WERI-Rb-1 (cell line): ENCODE measurements at regions not wholly inside any gene's neighbourhood (a gene's known extent, or its start where the extent isn't known, plus 50 kb on each side); places are given as distances from the start of the nearest gene placed in this dataset.
A peak's percentile ranks its signal among the peaks of the same experiment; 100 is the strongest.
"Not testable (repeated sequence)": the region's sequence is repeated elsewhere in the genome, so short reads cannot be mapped to it uniquely, and the experiment has no call there.

Source experiments
- DNase-seq: peaks from one replicate; pipeline ENCODE4 v3.0.0-alpha.2; 2020
- H3K27ac ChIP-seq: fragments of 250-450 bp; sonication (Bioruptor Pico); 2 replicates; pipeline ENCODE4 v1.5.1; 2020; ENCODE audit warnings: mild to moderate bottlenecking, moderate library complexity
- H3K27me3 ChIP-seq: fragments of 250-450 bp; sonication (Bioruptor Pico); 2 replicates; pipeline ENCODE4 v1.5.1; 2021; ENCODE audit warnings: mild to moderate bottlenecking, low read depth, moderate library complexity; ENCODE audit not compliant: insufficient read depth, severe bottlenecking
- H3K36me3 ChIP-seq: fragments of 250-450 bp; sonication (Bioruptor Pico); 2 replicates; pipeline ENCODE4 v1.5.1; 2020; ENCODE audit warnings: mild to moderate bottlenecking, moderate library complexity
- H3K4me3 ChIP-seq: 2 replicates; pipeline ENCODE4 v1.5.1; 2011; ENCODE audit warnings: low read depth, mild to moderate bottlenecking, control low read depth, low read length
- H3K9me3 ChIP-seq: fragments of 250-450 bp; sonication (Bioruptor Pico); 2 replicates; pipeline ENCODE4 v1.5.1; 2021; ENCODE audit warnings: mild to moderate bottlenecking, moderate library complexity; ENCODE audit not compliant: severe bottlenecking
- TF ChIP-seq, protein P1 (sequence below): IDR thresholded peaks from 2 replicates; pipeline ENCODE4 v1.5.1; 2011; ENCODE audit warnings: low read depth, mild to moderate bottlenecking, control low read depth, inconsistent platforms, low read length

DNA sequence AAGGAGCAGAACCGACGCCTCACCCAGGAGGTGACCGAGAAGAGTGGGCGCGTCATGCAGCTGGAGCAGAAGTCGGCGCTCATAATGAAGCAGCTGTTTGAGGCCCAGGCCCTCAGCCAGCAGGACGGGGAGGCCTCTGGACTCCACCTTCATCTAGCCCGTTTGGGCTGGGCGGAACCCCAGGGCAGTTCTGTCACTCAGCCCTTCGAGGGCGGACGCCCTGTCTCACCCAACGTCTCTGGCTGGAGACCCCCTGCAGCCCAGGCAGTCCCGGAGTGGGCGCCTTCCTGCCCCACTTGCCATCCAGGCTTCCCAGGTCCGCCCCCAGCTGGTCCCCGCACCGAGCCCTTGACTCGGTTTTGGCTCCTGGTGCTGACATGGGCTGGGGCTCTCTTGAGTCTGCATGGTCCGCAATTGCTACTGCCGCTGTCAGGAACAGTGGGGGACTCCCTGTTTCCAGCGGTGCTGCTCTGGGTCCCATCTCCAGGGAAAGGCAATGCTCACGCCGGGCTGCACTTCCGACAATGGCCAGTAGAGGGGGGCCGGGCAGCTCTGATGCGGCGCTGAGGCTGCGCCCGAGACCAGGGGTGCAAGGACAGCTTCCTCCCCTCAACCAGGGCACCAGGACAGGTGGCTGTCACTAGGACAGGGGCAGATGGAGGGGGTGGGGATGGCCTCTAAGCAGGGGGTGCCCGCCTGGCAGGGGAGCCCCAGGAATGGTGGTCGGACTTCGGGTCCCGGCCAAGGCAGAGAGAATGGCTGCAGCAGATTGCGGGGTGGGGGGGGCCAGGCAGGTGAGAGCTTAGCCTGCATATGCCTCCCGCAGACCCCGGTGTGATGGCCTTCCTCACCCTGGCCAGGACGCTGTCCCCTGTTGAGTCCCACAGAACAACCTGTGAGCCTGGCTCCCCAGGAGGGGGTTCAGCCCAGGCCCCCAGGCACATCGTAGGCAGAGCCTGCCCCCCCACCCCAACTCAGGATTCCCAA lies 71.2 kb upstream of the KCTD7 start:
- H3K9me3 ChIP-seq = no peaks in the 10 kb centered on the region
- H3K27me3 ChIP-seq = no peaks in the 10 kb centered on the region
- peaks cover 37% of the 10 kb centered on the region for H3K36me3 ChIP-seq
- peak; percentile 68 for DNase-seq
- H3K4me3 ChIP-seq = no peak overlapping the region
- TF ChIP-seq, protein P1, sequence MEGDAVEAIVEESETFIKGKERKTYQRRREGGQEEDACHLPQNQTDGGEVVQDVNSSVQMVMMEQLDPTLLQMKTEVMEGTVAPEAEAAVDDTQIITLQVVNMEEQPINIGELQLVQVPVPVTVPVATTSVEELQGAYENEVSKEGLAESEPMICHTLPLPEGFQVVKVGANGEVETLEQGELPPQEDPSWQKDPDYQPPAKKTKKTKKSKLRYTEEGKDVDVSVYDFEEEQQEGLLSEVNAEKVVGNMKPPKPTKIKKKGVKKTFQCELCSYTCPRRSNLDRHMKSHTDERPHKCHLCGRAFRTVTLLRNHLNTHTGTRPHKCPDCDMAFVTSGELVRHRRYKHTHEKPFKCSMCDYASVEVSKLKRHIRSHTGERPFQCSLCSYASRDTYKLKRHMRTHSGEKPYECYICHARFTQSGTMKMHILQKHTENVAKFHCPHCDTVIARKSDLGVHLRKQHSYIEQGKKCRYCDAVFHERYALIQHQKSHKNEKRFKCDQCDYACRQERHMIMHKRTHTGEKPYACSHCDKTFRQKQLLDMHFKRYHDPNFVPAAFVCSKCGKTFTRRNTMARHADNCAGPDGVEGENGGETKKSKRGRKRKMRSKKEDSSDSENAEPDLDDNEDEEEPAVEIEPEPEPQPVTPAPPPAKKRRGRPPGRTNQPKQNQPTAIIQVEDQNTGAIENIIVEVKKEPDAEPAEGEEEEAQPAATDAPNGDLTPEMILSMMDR = peak; percentile 96
- no peak overlapping the region for H3K27ac ChIP-seq

DNA sequence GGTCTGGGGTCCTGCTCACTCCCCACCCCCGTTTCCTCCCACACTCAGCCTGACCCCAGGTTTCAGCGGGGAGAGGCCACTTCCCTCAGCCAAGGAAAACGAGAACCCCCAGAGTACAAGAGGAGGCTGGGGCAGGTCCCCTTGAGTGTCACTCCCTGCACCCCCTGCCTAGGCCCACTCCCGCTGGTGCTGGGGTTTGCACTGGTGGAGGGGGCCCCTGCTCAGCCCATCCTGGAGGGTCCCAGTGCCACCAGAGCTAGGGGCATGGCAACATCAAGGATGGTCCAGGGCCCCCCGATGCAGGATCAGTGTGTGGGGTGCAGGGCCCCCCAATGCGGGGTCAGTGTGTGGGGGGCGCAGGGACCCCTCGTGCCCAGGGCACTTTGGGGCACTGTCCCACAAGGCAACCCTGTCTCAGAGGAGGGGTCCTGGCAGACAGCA lies 70.5 kb upstream of the KCTD7 start:
- no peak overlapping the region for H3K27ac ChIP-seq
- H3K27me3 ChIP-seq = no peaks in the 10 kb centered on the region
- no peak overlapping the region for H3K4me3 ChIP-seq
- no peaks in the 10 kb centered on the region for H3K9me3 ChIP-seq
- DNase-seq = no peak
- TF ChIP-seq, protein P1 = no peak
- peaks cover 31% of the 10 kb centered on the region for H3K36me3 ChIP-seq

DNA sequence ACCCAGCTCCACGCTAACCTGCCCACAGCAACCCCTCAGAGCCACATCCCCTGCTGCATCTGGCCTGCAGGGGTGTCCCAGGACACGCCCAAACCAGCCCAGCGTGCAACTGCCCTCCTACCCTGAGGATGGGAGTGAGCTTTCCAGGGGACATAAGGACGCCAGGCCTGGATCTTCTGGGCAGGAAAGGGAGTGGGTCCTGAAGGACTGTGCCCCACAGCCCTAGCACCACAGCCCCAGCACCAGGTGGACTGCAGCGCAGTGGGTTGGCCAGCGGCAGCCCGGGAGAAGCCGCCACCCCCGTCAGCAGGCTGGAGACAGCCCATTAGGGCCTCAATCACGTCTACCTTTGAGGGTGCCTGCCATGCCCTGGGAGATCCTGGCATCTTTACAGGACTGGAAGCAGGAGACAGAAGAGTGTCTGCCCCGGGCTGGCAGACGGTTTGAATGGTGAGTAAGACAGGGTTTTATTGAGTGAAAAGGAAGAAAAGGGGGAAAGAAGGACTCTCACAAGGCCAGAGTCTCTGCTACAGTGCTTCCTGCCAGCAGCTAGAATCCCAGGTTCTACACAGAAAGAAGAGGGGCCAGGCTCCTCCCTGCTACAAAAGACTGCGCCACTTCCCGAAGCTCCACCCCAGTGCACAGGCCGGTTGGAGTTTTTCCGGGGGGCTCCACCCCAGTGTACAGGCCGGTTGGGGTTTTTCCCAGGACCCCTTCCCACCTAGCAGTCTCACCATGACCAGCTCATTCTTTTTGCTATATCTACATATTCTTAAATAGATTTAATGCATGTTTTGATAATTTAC lies 69.8 kb upstream of the KCTD7 start:
- H3K9me3 ChIP-seq = no peaks in the 10 kb centered on the region
- no peak overlapping the region for H3K4me3 ChIP-seq
- H3K36me3 ChIP-seq = peaks cover 27% of the 10 kb centered on the region
- no peak overlapping the region for H3K27ac ChIP-seq
- DNase-seq = no peak
- TF ChIP-seq, protein P1 = no peak
- H3K27me3 ChIP-seq = no peaks in the 10 kb centered on the region

DNA sequence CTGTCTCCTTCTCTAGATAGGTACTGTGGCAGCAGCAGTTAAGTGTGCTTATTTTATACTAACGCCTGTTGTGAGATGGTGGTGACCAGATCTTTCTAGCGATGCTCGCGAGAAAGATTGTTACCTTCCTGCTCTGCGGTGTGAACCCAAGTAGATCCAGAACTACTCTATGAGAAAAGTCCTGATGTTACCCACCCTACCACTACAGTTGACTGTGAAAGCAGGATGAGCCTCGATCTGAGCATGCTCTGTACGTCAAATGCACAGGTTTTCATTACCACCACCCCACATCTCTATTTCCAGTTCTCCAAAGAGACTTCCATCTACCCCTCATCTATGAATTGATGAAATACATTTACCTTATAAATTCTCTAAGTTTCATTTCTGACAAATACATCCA lies 64.6 kb upstream of the KCTD7 start:
- Histone ChIP-seq H3K4me3 (no peak overlapping the region), H3K9me3 (no peaks in the 10 kb centered on the region), H3K36me3 (peaks cover 11% of the 10 kb centered on the region), H3K27me3 (no peaks in the 10 kb centered on the region), H3K27ac (no peak overlapping the region)
- DNase-seq = no peak
- TF ChIP-seq, protein P1 = no peak

DNA sequence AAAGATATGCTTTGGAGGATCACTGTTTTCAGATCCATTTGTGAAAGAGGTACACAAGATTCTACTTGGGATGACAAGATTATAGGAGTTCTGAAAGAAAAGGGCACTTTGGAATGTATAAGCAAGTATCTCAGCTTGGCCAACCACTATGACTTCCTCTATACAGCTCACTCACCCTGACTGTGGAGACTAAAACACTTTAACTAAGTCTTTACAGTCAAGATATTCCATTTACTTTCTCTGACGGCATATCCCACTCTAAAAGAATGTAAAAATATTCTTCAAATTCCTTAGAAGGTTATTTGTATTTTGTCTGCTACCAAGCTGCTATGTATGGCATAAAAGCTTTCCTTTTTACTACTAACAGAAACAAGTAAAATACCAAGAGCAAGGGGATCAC lies 58.5 kb upstream of the KCTD7 start:
- peaks cover 28% of the 10 kb centered on the region for H3K36me3 ChIP-seq
- H3K4me3 ChIP-seq = not testable (repeated sequence)

DNA sequence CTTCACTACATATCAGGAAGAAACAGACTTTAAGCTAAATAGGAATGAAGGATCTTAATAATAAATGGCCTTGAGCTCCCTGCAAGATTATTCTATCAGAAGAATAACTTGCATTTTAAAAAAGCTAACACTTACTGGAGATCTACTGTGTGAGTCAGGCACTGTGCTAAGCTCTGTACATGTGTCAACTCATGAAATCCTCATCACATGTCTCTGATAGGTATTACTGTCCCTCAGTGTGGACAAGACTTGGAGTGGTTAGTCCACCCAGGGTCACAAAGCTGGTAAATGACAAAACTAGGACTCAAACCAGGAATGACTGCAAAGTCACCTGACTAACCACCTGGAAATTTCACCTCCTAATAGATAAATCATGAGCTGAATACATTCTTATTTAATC lies 57.1 kb upstream of the KCTD7 start:
- H3K27me3 ChIP-seq = no peaks in the 10 kb centered on the region
- H3K4me3 ChIP-seq = no peak overlapping the region
- DNase-seq = no peak
- no peaks in the 10 kb centered on the region for H3K9me3 ChIP-seq
- H3K36me3 ChIP-seq = peaks cover 27% of the 10 kb centered on the region
- TF ChIP-seq, protein P1 = no peak
- no peak overlapping the region for H3K27ac ChIP-seq

More for the DNA sequence above, 58.5 kb upstream of the KCTD7 start:
- not testable (repeated sequence) for H3K9me3 ChIP-seq, DNase-seq, H3K27ac ChIP-seq, H3K27me3 ChIP-seq

DNA sequence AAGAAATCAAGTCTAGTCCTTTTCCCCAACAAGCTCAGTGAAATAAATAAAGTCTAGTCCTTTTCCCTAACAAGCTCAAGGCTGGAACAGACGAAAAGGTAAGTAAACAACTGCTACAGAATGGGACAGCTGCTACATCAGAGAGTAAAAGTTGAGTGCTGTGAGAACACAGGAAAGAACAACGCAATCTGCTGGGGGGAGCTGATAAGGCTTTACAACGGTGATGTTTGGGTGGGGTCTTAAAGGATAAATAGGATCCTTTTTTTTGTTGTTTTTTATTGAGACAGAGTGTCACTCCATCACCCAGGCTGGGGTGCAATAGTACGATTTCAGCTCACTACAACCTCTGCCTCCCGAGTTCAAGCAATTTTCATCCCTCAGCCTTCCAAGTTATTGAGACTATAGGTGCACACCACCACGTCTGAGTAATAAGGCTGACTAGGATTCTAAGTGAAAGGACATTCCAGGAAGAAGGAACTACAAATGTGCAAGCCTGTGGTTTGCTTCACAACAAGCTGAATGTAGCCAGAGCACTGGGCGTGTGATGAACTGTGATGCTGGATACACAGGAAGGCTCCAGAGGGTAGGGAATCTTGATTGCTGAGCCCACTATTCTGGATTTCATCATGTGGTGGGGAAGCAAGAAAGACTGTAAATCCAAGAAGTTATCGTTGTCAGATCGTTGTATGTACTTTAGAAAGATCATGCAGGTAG lies 54.7 kb upstream of the KCTD7 start:
- not testable (repeated sequence) for H3K27ac ChIP-seq, H3K27me3 ChIP-seq, DNase-seq, H3K9me3 ChIP-seq, H3K4me3 ChIP-seq
- H3K36me3 ChIP-seq = peaks cover 18% of the 10 kb centered on the region

DNA sequence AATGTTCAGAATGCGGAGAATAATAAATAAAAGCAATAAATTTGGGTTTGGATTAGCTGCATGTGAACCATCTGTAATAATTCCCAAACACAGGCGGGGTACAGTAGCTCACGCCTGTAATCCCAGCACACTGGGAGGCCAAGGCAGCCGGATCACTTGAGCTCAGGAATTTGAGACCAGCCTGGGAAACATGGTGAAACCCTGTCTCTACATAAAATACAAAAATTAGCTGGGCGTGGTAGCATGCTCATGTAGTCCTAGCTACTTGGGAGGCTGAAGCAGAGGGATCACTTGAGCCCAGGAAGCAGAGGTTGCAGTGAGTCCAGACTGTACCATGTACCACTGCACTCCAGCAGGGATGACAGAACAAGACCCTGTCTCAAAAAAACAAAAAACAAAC lies 53.9 kb upstream of the KCTD7 start:
- DNase-seq, H3K27ac ChIP-seq, H3K27me3 ChIP-seq, H3K4me3 ChIP-seq, H3K9me3 ChIP-seq: not testable (repeated sequence)
- H3K36me3 ChIP-seq = peaks cover 16% of the 10 kb centered on the region
